OCI-LY1 (cell line): ENCODE measurements at regions not wholly inside any gene's neighbourhood (a gene's known extent, or its start where the extent isn't known, plus 50 kb on each side); places are given as distances from the start of the nearest gene placed in this dataset.

ENCODE experiments used
- EZH2 ChIP-seq: fragments of 200-600 bp; sonication (generic), shearing (Covaris generic); IDR thresholded peaks from 2 replicates; pipeline ENCODE4 v1.8.0; 2017; ENCODE audit warnings: borderline replicate concordance, mixed run types, mild to moderate bottlenecking, antibody characterized with exemption, low read length, moderate library complexity, mixed read lengths
- TF ChIP-seq, protein P1 (sequence below): fragments of 200-600 bp; sonication (generic), shearing (Covaris generic); IDR thresholded peaks from 2 replicates; pipeline ENCODE4 v1.5.1; 2017; ENCODE audit warnings: mild to moderate bottlenecking, antibody characterized with exemption, low read length, moderate library complexity, mixed read lengths

DNA sequence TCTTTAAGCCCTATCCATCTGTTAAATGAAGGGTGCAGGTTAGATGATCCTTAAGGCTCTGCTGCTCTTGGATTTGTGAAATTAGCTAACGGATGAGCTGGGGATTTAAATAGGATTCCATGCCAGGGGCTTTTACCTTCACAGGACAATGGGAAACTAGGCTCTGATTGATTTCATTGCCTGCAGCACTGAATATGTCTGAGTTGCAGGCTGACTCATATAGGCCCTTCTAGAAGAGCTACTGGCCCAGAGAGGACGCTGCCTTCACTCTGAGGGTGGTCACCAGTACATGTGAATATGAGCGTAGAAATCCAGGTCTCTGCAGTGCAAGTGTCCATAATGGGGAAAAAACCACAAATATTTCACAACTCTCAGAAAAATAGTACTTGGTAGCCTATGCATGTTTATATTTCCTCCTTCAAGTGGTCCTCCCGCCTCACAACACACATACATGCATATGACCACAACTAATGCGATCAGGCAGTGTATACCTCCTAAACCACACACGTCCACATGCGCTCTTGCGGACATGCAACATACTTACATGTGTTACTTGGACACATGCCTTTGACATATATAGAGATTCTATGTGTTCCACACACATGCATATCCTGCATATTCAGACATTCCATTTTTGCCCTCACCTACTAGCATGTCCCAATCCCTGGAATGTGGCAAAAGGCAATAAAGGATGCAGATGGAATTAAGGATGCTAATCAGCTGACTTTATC lies 233.8 kb upstream of the JUN start:
- TF ChIP-seq, protein P1, sequence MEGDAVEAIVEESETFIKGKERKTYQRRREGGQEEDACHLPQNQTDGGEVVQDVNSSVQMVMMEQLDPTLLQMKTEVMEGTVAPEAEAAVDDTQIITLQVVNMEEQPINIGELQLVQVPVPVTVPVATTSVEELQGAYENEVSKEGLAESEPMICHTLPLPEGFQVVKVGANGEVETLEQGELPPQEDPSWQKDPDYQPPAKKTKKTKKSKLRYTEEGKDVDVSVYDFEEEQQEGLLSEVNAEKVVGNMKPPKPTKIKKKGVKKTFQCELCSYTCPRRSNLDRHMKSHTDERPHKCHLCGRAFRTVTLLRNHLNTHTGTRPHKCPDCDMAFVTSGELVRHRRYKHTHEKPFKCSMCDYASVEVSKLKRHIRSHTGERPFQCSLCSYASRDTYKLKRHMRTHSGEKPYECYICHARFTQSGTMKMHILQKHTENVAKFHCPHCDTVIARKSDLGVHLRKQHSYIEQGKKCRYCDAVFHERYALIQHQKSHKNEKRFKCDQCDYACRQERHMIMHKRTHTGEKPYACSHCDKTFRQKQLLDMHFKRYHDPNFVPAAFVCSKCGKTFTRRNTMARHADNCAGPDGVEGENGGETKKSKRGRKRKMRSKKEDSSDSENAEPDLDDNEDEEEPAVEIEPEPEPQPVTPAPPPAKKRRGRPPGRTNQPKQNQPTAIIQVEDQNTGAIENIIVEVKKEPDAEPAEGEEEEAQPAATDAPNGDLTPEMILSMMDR: no peak
- no peak for TF ChIP-seq EZH2
